SIG-M5 (cell line): ENCODE measurements at regions not wholly inside any gene's neighbourhood (a gene's known extent, or its start where the extent isn't known, plus 50 kb on each side); places are given as distances from the start of the nearest gene placed in this dataset.

ENCODE experiments used
- DNase-seq: peaks from one replicate; lab custom pipeline; 2025; lab: John Stamatoyannopoulos, UW

GRCh38 chr9:108345826-108346225 lies 510.0 kb downstream of the ACTL7B start:
- no peak for DNase-seq

GRCh38 chr9:108339251-108339650 lies 516.5 kb downstream of the ACTL7B start:
- DNase-seq: no peak

DNA sequence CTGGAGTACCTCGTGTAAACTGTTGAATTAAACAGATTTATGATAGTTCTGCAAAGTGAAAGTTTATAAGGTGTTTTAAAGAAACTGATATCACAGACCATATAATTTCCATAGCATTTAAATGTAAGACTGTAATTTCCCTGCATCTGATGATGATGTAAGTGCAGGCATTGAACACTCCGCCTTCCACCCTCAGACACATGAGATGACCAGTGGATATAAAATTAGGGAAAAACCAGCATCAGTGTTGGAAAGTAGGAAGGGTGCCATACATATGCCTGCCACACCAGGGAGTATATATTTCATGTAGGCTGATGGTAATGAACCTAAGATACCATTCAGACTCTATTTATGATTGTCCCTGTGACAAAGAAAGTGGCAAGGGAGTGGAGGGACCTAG lies 519.2 kb downstream of the ACTL7B start:
- no peak for DNase-seq

GRCh38 chr9:108333530-108333983 lies 522.2 kb downstream of the ACTL7B start:
- no peak for DNase-seq

DNA sequence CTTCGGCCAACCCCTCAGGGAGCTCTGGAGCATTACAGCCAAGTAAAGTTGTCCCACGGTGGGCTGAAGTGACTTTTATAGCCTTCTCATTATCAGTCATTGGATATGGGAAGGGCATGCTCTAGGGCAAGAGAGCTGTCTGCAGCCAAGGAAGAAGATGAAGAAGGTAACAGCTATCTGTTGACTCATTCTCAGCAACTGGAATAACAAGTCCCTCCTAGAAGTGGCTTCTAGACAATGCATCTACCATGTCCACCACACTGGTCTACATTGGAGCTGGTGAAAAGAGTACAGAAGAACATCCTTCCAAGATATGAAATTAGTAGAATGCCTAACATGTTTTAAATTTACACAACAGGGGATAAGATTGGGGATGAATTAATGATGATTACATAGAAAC lies 524.2 kb downstream of the ACTL7B start:
- no peak for DNase-seq

- no peak for DNase-seq
These were observed 530.4 kb downstream of the ACTL7B start for GRCh38 chr9:108325406-108325805.

DNA sequence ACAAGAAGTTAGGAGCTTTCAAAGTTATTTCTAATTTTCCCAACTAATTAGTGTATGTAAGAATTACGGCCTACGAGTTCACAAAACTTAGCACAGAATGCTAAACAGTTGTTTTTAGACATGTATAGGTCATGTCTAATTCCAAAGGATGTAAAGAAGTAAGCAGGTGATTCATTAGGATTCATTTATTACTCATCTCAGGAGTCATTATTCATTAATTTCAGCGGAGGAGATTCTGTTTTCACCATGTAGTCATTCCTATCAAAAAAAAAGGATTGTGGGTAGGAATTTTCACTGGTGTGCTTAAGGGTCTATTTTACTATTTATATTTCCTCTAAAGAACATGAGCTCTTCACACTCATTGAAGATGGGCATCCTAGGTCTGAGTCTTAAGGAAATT lies 532.2 kb downstream of the ACTL7B start:
- DNase-seq: no peak

DNA sequence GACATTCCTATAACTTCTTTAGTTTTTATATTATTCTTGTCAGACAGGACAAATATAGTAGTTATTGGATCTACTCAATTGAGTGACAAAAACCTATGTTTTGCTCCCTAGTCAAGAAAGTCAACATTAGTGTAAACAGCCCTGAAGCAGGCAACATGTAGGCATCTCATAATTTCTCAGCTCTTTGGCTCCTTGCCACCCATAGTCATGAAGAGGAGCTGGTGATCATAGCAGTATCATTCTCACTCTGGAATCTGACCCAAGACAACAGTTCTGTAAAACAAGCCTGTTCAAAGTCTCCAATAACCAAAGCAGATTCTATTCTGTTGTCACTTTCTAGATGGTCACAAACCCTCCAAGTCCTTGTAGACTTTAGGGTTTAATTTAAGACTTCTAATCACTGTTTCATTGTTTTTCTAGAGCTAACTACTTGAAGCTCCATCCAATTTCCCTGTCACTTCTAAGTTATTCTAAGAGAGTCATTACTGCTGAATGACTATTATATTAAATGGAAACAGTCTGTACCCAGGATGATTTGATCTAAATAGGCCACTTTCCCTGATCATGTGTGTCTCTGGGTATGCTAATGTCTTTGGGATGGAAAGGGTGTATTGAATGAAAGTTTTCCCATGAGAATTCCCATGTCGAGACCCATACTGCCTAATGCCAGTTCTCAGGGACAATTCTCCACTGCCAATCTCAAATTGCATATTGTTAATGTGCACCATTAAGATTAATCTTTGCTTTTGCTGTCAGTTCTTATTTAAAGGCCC lies 533.3 kb downstream of the ACTL7B start:
- no peak for DNase-seq

DNA sequence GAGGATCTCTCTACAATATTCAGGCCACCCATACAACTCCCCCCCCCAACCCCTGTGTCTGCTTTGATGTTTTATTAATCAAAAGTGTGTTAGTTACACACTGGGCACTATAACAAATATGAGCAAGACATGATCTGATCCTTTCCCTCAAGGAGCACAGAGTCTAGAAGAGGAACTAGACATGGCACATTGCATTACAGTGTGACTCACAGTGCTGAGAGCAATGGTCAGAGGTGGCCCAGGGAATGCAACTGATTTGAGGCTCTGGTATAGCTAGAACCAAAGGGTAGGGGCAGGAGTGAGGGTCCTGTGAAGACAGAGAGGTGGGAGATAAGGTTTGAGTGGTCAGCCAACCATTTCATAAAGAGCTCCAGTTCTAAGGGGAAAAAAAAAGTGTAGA lies 539.2 kb downstream of the ACTL7B start:
- no peak for DNase-seq

DNA sequence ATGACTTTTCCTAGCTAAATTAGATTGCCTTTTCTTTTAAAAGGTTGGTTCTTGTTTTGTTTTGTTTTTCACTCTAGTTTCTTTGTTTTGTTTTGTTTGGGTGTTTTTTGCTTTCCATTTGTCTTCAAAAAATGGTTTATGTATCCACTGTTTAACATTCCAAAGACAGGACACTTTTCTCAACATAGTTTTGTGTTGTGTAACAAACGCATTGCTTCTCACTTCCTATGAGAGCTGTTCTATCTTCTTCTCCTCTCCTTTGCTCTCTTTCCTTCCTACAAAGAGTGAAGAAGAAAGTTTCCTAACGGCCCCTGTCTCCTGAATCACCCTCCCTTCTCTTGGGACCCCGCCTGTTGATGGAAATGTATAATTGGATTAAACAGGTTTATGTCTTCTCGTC lies 539.7 kb downstream of the ACTL7B start:
- DNase-seq: no peak

DNA sequence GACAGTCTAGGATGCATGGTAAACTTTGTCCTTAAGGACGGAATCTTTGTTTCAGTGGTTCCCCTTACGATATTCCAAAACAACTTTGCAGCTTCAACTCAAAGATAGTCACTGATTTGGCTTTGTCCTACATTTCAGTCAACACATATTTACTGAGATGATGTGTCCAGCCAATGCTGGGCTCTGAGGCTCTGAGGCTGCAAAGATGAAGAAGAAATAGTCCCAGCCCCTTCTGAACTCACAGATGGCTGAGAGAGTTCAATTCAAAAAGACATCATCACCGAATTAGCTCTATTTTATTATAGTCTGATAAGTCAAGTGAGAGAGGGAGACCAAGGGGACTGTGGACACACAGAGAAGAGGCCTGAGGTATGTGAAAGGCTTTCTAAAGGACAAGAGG lies 544.0 kb downstream of the ACTL7B start:
- no peak for DNase-seq

DNA sequence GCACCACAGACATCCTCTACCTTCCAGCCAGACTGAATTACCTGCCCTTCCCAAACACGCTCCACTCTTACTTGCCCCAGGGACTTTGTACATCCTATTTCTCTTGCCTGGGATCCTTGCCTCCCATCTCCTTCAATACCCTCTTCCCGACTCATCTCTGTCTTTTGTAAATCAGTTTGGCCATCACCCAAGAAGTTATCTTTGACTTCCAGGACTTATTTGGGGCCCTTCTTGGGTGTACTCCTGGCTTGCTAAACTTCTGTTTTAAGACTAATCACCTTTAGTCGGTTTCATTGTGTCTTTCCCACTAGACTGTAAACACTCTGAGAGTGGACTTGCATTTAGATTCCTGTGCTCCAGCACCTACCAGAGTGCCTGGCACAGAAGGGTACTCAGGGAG lies 545.6 kb downstream of the ACTL7B start:
- no peak for DNase-seq

- no peak for DNase-seq
These were observed 555.2 kb downstream of the ACTL7B start for GRCh38 chr9:108300306-108301287.

DNA sequence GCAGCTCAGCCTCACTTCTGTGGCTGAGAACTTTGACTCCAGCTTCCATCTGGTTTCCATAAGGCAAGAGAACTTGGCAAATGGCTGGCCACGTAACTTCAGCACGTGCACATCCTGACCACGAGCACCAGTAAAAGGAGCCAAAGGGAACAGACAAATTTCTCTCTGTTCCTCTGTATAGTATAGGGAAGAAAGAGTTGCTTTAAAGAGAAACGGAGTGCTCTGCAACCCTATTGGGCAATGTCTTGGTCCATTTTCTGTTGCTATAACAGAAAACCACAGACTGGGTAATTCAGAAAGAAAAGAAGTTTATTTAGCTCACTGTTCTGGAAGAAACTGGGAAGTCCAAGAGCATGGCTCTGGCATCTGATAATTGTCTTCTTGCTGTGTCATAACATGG lies 558.7 kb downstream of the ACTL7B start:
- DNase-seq: peak; percentile 9

DNA sequence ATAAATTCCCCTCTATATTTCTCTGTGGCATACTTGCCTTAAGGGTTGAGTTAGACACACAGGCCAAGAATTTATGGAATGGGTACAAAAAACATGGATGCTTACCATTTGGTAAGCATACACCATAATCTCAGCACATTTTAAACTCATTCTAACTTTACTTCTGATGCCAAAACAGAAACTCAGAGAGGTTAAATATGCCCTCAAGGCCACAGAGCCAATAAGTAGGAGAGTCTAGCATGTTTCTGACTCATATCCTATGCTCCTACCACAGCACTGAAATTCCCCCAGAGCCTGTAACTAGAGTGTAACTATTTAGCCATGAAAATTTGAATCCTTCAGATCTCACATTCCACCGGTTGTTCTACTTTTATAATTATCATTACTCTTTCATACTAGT lies 559.7 kb downstream of the ACTL7B start:
- DNase-seq: no peak

DNA sequence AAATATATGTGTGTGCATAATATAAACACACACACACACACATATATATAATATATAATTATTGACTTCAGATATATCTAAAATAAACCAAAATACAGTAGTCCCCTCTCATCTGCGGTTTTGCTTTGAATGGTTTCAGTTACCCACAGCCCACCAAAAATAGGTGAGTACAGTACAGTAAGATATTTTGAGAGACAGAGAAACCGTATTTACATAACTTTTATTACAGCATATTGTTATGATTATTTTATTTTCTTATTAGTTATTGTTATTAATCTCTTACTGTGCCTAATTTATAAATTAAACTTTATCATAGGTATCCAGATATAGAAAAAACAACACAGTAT lies 564.2 kb downstream of the ACTL7B start:
- no peak for DNase-seq

DNA sequence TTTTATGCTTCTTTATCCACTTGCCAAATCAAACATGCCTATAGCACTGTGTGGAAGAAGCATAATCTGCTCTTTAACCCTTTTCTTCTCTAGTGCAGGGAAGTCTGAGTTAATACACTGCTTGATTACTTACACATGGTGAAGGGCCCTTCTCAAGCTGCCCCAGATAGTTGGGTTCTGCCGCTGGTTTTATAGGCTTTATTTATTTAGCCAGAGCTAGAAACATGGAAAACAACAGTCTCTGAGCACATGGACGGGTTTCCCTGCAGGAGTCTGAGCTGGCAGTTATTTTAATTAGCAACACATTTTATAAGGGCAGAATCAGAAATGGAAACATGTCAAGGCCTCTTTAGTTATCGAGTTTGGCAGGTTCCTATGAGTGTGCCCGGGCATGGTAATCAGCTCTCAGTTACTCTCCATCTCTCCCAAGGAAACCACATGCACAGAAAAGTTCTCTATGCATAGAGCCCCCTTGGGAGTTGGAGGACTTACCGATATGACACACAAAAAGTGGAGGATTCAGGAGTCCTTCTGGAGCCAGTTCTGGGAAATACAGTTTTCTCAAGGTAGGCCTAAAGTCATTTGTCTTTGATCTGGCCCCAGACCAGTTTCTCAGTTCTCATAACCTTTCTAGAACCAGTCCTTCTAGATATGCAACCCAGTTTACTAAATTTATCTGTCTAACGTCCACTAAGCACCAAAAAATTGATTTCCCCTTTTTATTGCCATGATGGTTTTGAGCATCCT lies 564.8 kb downstream of the ACTL7B start:
- no peak for DNase-seq

DNA sequence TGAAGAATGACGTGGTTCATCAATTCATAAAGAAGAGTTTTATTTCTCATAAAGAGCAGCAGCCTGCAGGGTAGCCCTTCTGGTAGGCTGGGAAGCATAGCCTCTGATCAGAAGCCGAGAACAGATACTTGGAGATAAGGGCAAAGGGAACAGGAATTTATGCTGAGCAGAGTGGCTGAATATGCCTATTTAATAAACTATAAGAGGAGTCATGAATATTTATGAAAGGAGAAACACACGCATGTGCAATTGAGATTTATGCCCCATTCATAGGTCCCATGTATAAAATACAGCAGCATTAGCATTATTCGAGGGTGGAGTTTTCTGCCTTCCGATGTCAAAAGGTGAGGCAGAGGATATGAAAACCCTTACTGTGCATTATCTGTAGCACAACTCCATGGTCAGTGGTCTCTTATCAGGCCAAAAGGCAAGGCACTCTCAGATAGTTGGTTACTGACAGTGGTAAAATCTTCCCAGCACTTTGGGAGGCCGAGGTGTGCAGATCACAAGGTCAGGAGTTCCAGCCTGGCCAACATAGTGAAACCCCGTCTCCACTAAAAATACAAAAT lies 569.1 kb downstream of the ACTL7B start:
- DNase-seq: no peak

DNA sequence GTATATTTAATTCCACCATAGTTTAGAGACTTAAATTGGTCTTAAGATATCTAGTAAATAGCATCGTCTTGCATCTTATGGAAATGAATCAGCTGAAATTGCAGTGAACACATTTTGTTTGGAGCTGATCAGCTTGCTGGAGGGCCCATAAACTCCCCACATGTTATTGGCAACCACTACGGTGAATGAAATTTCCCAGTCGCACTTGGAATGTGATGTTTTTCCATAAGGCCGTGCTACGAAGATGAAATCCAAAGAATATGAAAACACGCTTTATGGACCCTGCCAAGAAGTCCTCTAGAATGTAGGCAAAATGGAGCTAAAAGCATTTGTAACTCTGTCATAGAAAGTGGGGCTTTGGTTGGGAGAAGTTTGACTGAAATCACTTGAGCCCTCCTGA lies 572.1 kb downstream of the ACTL7B start:
- DNase-seq: no peak

GRCh38 chr9:108282872-108283271 lies 572.9 kb downstream of the ACTL7B start:
- no peak for DNase-seq

GRCh38 chr9:108281696-108282095 lies 574.1 kb downstream of the ACTL7B start:
- DNase-seq: no peak

DNA sequence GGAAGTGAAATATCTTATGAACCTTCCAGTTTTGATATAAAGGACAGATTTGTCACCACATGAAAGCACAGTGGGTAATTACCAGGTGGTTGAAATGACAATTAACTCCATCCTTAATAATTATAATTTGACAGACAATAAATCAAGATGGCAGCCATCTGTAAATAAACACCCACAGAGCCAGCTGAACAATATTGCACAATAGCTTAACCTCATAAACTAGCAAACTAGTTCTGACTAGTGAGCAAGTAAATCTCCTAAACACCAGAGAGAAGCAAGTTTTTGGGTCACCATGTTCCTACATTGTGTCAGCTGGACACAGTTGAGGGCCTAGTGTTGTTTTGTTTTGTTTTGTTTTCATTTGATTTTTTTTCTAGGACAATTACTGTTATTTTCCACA lies 577.4 kb downstream of the ACTL7B start:
- DNase-seq: no peak
